ENCODE measurements at regions not wholly inside any gene's neighbourhood (a gene's known extent, or its start where the extent isn't known, plus 50 kb on each side); places are given as distances from the start of the nearest gene placed in this dataset.

DNA sequence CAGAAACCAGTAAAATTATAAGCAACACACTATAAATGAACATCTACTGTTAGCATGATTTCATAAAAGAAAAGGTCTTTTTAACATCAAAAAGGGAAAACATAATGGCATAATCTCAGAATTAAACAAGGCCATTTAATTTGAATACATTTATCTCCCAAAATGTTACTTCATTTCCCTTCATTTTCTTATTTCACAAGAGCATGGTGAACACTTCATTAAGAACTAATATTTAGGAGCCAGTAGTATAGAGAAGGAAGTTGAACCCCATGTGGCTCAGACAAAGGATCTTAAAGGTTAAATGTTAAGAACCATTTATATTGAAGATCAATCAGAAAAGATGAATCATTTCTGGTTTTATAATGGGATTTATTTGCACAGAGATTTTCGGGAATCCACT, 981.7 kb downstream of the TTLL7 start:
- Histone ChIP-seq H3K9me3 (ENCODE audit: control insufficient read depth, low read length) (no peaks in the 10 kb centered on the region), H3K27ac (no peak overlapping the region), H2AFZ (no peak overlapping the region), H3K4me3 (ENCODE audit: low read depth, low read length) (no peak overlapping the region), H3K27me3 (ENCODE audit: control insufficient read depth, insufficient read depth, low read length) (no peaks in the 10 kb centered on the region), H3K79me2 (no peaks in the 10 kb centered on the region), H3K9ac (no peak overlapping the region), H3K36me3 (ENCODE audit: control insufficient read depth, insufficient read depth, low read length) (no peaks in the 10 kb centered on the region), H3K4me2 (ENCODE audit: low read length) (no peak overlapping the region), H3K4me1 (no peaks in the 10 kb centered on the region)
- TF ChIP-seq, protein P1, sequence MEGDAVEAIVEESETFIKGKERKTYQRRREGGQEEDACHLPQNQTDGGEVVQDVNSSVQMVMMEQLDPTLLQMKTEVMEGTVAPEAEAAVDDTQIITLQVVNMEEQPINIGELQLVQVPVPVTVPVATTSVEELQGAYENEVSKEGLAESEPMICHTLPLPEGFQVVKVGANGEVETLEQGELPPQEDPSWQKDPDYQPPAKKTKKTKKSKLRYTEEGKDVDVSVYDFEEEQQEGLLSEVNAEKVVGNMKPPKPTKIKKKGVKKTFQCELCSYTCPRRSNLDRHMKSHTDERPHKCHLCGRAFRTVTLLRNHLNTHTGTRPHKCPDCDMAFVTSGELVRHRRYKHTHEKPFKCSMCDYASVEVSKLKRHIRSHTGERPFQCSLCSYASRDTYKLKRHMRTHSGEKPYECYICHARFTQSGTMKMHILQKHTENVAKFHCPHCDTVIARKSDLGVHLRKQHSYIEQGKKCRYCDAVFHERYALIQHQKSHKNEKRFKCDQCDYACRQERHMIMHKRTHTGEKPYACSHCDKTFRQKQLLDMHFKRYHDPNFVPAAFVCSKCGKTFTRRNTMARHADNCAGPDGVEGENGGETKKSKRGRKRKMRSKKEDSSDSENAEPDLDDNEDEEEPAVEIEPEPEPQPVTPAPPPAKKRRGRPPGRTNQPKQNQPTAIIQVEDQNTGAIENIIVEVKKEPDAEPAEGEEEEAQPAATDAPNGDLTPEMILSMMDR (IDR thresholded peaks at IDR 0.05), result no peak

DNA sequence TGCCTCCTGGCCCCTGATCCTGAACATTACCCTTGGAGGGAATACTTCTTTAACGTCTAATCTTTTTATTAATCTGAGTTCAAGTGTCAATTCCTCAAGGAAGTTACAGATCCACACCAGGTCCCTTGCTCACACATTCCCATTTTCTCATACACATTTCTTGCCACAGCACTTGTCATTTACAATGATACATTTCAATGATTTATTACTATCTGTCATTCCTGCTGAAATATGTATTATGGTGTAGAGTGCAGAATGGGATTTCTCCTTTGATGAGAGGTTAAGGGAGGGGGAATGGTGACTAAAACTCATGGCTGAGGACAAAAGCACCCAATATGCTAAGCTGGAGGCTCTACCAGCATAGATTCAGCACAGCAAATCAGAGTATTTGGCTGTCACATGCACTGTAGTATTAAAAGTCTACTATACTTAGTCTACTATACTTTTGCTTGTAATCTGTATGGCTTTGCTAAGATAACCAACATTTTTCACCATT, 982.5 kb downstream of the TTLL7 start:
- TF ChIP-seq, protein P1 (IDR thresholded peaks at IDR 0.05), result no peak
- no peak overlapping the region for H3K27ac ChIP-seq
- H3K9me3 ChIP-seq (ENCODE audit: control insufficient read depth, low read length), result no peaks in the 10 kb centered on the region
- no peaks in the 10 kb centered on the region for H3K4me1 ChIP-seq
- no peak overlapping the region for H3K4me3 ChIP-seq (ENCODE audit: low read depth, low read length)
- H3K4me2 ChIP-seq (ENCODE audit: low read length), result no peak overlapping the region
- no peak overlapping the region for H2AFZ ChIP-seq
- no peak overlapping the region for H3K9ac ChIP-seq
- H3K79me2 ChIP-seq, result no peaks in the 10 kb centered on the region
- H3K36me3 ChIP-seq (ENCODE audit: control insufficient read depth, insufficient read depth, low read length), result no peaks in the 10 kb centered on the region
- H3K27me3 ChIP-seq (ENCODE audit: control insufficient read depth, insufficient read depth, low read length), result no peaks in the 10 kb centered on the region

DNA sequence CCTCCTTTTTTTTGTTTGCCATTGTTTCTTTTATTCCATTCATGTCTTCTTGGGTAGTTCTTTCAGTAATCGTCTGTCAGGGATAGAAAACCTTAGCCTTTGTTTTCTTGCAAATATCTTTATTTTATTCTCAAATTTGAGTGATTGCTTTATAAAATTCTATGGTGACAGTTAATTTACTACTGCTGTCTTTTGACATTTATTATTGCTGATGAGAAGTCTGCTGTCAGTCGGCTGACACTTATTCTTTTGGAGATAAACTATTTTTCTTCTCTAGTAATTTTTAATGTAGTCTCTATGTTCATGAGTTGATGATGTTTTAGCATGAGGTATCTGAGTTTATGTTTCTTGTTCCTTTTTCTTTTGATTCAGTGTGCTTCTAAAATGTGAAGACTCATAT, 983.8 kb downstream of the TTLL7 start:
- H3K4me1 ChIP-seq, result no peaks in the 10 kb centered on the region
- no peaks in the 10 kb centered on the region for H3K79me2 ChIP-seq
- H3K4me3 ChIP-seq (ENCODE audit: low read depth, low read length), result no peak overlapping the region
- no peaks in the 10 kb centered on the region for H3K9me3 ChIP-seq (ENCODE audit: control insufficient read depth, low read length)
- H3K27me3 ChIP-seq (ENCODE audit: control insufficient read depth, insufficient read depth, low read length), result no peaks in the 10 kb centered on the region
- H3K9ac ChIP-seq, result no peak overlapping the region
- H3K4me2 ChIP-seq (ENCODE audit: low read length), result no peak overlapping the region
- H3K27ac ChIP-seq, result no peak overlapping the region
- no peaks in the 10 kb centered on the region for H3K36me3 ChIP-seq (ENCODE audit: control insufficient read depth, insufficient read depth, low read length)
- TF ChIP-seq, protein P1 (IDR thresholded peaks at IDR 0.05), result no peak
- H2AFZ ChIP-seq, result no peak overlapping the region

DNA sequence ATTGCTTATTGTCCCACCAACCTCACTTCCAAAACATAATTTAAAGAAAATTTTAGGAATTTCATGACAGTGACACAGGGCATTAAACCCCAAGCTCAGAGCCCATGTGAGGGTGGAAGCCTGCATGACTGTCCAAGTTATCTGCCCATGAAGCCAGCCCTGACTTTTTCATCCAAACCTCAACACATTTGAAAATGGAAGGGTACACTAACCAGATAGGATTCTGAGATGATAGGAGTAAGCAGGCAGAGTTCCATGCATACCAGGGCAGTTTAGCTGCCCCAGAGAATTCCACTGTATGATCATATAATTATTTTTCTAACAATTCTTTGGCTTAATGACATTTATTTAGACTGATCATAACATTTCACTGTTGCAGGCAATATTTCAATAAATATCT, 986.0 kb downstream of the TTLL7 start:
- TF ChIP-seq, protein P1 (IDR thresholded peaks at IDR 0.05), result no peak

DNA sequence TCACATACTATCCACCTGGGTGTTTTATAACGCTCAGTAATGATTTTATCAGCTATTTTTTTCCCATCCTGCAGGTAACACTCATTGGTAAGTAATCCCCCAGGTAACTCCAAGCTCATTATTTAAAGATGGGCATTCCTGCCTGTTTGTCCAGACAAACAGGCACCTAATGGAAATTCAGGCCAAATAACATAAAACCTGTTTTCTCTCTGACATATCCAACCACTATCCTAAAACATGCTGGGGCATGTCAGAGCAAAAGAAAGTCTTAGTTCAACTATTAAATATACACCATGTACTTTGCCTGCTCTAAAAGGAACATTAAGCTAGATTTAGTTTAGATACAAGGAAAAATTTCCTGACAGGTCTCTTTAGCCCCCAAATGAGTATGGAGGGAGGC, 987.7 kb downstream of the TTLL7 start:
- Histone ChIP-seq H2AFZ (no peak overlapping the region), H3K27me3 (ENCODE audit: control insufficient read depth, insufficient read depth, low read length) (no peaks in the 10 kb centered on the region), H3K36me3 (ENCODE audit: control insufficient read depth, insufficient read depth, low read length) (no peaks in the 10 kb centered on the region), H3K9ac (no peak overlapping the region), H3K4me2 (ENCODE audit: low read length) (no peak overlapping the region), H3K79me2 (no peaks in the 10 kb centered on the region), H3K27ac (no peak overlapping the region), H3K4me3 (ENCODE audit: low read depth, low read length) (no peak overlapping the region), H3K4me1 (no peaks in the 10 kb centered on the region), H3K9me3 (ENCODE audit: control insufficient read depth, low read length) (no peaks in the 10 kb centered on the region)
- TF ChIP-seq, protein P1 (IDR thresholded peaks at IDR 0.05), result no peak

More for the DNA sequence above, 986.0 kb downstream of the TTLL7 start:
- no peak overlapping the region for H3K4me2 ChIP-seq (ENCODE audit: low read length)
- no peaks in the 10 kb centered on the region for H3K9me3 ChIP-seq (ENCODE audit: control insufficient read depth, low read length)
- H3K9ac ChIP-seq, result no peak overlapping the region
- H3K4me1 ChIP-seq, result no peaks in the 10 kb centered on the region
- H2AFZ ChIP-seq, result no peak overlapping the region
- H3K4me3 ChIP-seq (ENCODE audit: low read depth, low read length), result no peak overlapping the region
- no peaks in the 10 kb centered on the region for H3K36me3 ChIP-seq (ENCODE audit: control insufficient read depth, insufficient read depth, low read length)
- no peaks in the 10 kb centered on the region for H3K27me3 ChIP-seq (ENCODE audit: control insufficient read depth, insufficient read depth, low read length)
- no peak overlapping the region for H3K27ac ChIP-seq
- H3K79me2 ChIP-seq, result no peaks in the 10 kb centered on the region

All from parathyroid adenoma (tissue), 2 donors.